ENCODE measurements at regions not wholly inside any gene's neighbourhood (a gene's known extent, or its start where the extent isn't known, plus 50 kb on each side); places are given as distances from the start of the nearest gene placed in this dataset.
A peak's percentile ranks its signal among the peaks of the same experiment; 100 is the strongest.
"Not testable (repeated sequence)": the region's sequence is repeated elsewhere in the genome, so short reads cannot be mapped to it uniquely, and the experiment has no call there.

GRCh38 chr7:76839879-76840278, 192.3 kb downstream of the SPDYE17 start:
- DNase-seq = not testable (repeated sequence)

GRCh38 chr7:76839214-76839613, 192.9 kb downstream of the SPDYE17 start:
- DNase-seq = not testable (repeated sequence)

GRCh38 chr7:76838357-76838756, 193.8 kb downstream of the SPDYE17 start:
- DNase-seq = not testable (repeated sequence)

GRCh38 chr7:76829233-76829632, 202.2 kb upstream of the POMZP3 start:
- not testable (repeated sequence) for DNase-seq

GRCh38 chr7:76826181-76826580, 199.1 kb upstream of the POMZP3 start:
- DNase-seq = not testable (repeated sequence)

- not testable (repeated sequence) for DNase-seq
Measured at GRCh38 chr7:76809856-76810255, 182.8 kb upstream of the POMZP3 start.

GRCh38 chr7:76807588-76808100, 180.6 kb upstream of the POMZP3 start:
- DNase-seq = not testable (repeated sequence)

GRCh38 chr7:76806460-76806859, 179.4 kb upstream of the POMZP3 start:
- DNase-seq = not testable (repeated sequence)

GRCh38 chr7:76806010-76806409, 178.9 kb upstream of the POMZP3 start:
- DNase-seq = not testable (repeated sequence)

GRCh38 chr7:76805262-76805661, 178.2 kb upstream of the POMZP3 start:
- not testable (repeated sequence) for DNase-seq

GRCh38 chr7:76797639-76798038, 170.6 kb upstream of the POMZP3 start:
- not testable (repeated sequence) for DNase-seq

GRCh38 chr7:76780693-76781092, 153.6 kb upstream of the POMZP3 start:
- DNase-seq = not testable (repeated sequence)

- DNase-seq = not testable (repeated sequence)
Measured at GRCh38 chr7:76774279-76774678, 147.2 kb upstream of the POMZP3 start.

- not testable (repeated sequence) for DNase-seq
Measured at GRCh38 chr7:76771980-76772379, 144.9 kb upstream of the POMZP3 start.

GRCh38 chr7:76763977-76764376, 136.9 kb upstream of the POMZP3 start:
- not testable (repeated sequence) for DNase-seq

- DNase-seq = peak; percentile 70
Measured at GRCh38 chr7:76760546-76761220, 133.6 kb upstream of the POMZP3 start.

- not testable (repeated sequence) for DNase-seq
Measured at GRCh38 chr7:76739538-76739937, 112.5 kb upstream of the POMZP3 start.

GRCh38 chr7:76736724-76737123, 109.6 kb upstream of the POMZP3 start:
- not testable (repeated sequence) for DNase-seq

GRCh38 chr7:76736091-76736490, 109.0 kb upstream of the POMZP3 start:
- not testable (repeated sequence) for DNase-seq

- peak; percentile 22 for DNase-seq
Measured at GRCh38 chr7:76735668-76736067, 108.6 kb upstream of the POMZP3 start.

GRCh38 chr7:76728571-76728974, 101.5 kb upstream of the POMZP3 start:
- not testable (repeated sequence) for DNase-seq

GRCh38 chr7:76723928-76724327, 96.8 kb upstream of the POMZP3 start:
- not testable (repeated sequence) for DNase-seq

GRCh38 chr7:76716551-76716950, 89.5 kb upstream of the POMZP3 start:
- DNase-seq = not testable (repeated sequence)

- DNase-seq = not testable (repeated sequence)
Measured at GRCh38 chr7:76712926-76713325, 85.8 kb upstream of the POMZP3 start.

- DNase-seq = not testable (repeated sequence)
Measured at GRCh38 chr7:76711648-76712047, 84.6 kb upstream of the POMZP3 start.

All from activated CD4-positive, alpha-beta T cell treated with anti-CD3 and anti-CD28 coated beads, Interleukin-2, Interleukin-6, amounts not matched to agents 100 ng/mL and 50 ng/mL, durations not matched to agents 16 hours and 8 hours (primary cell).